H1 (cell line): ENCODE measurements at regions not wholly inside any gene's neighbourhood (a gene's known extent, or its start where the extent isn't known, plus 50 kb on each side); places are given as distances from the start of the nearest gene placed in this dataset.

Experiments used
- EP300 ChIP-seq, 2 experiments: IDR thresholded peaks; 1 replicate in 1 of 2; 2 replicates in 1 of 2; pipeline ENCODE4 v1.6.1; 2011 to 2012; ENCODE audit warnings: low read depth in 2 of 2, low read length in 2 of 2, mild to moderate bottlenecking in 2 of 2, borderline replicate concordance in 1 of 2, inconsistent platforms in 1 of 2, moderate library complexity in 1 of 2

DNA sequence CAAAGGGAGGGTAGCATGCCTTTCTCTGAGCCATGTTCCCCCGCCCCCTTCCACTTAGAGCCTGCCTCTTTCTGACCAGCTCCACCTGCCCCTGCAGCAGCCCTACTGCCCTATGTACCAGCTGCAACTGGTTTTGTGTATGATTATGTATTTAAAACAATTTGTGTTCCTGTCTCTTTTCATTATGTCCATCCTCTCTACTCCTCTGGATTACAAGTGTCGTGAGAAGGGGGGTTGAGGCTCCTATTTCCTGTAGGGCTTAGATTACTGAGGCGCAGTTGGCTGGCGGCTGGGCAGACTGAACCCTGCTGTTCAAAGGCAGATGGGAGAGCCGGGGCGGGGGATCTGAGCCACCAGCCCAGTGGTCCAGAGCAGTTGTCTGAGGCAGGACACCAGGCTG is 213.3 kb downstream of the KCNRG start (continued):
- TF ChIP-seq EP300 (IDR thresholded peaks at IDR 0.05; ENCODE audit: borderline replicate concordance in 1 of 2, low read depth in 2 of 2, low read length in 2 of 2) = no peak
- TF ChIP-seq, all 59 proteins: peak for 0
